Body of pancreas (tissue), 4 donors: ENCODE measurements at regions not wholly inside any gene's neighbourhood (a gene's known extent, or its start where the extent isn't known, plus 50 kb on each side); places are given as distances from the start of the nearest gene placed in this dataset.

Experiments
- CTCF ChIP-seq, 7 experiments: fragments of 450-650 bp in 4 of 7; fragments of 200-600 bp in 3 of 7; sonication (generic) in 3 of 7; IDR thresholded peaks; one replicate each; pipeline ENCODE4 v1.5.1; 2016 to 2019; ENCODE audit warnings: antibody characterized with exemption in 7 of 7
- POLR2A ChIP-seq, 3 donors: fragments of 450-650 bp; IDR thresholded peaks; one replicate each; pipeline ENCODE4 v1.6.1; 2016; ENCODE audit warnings: antibody characterized with exemption in 3 of 3, mild to moderate bottlenecking in 2 of 3

- TF ChIP-seq POLR2A (IDR thresholded peaks at IDR 0.05) = no peak
- no peak for TF ChIP-seq CTCF (IDR thresholded peaks at IDR 0.05)
These were observed 131.3 kb upstream of the ARRDC3 start for GRCh38 chr5:91514400-91514799.
